ENCODE measurements at regions not wholly inside any gene's neighbourhood (a gene's known extent, or its start where the extent isn't known, plus 50 kb on each side); places are given as distances from the start of the nearest gene placed in this dataset.
A peak's percentile ranks its signal among the peaks of the same experiment; 100 is the strongest.

GRCh38 chr7:18081617-18082016 lies 54.0 kb upstream of the PRPS1L1 start:
- DNase-seq (ENCODE audit: low read depth in 2 of 2) = no peak

GRCh38 chr7:18082169-18082568 lies 54.5 kb upstream of the PRPS1L1 start:
- DNase-seq (ENCODE audit: low read depth in 2 of 2) = no peak

DNA sequence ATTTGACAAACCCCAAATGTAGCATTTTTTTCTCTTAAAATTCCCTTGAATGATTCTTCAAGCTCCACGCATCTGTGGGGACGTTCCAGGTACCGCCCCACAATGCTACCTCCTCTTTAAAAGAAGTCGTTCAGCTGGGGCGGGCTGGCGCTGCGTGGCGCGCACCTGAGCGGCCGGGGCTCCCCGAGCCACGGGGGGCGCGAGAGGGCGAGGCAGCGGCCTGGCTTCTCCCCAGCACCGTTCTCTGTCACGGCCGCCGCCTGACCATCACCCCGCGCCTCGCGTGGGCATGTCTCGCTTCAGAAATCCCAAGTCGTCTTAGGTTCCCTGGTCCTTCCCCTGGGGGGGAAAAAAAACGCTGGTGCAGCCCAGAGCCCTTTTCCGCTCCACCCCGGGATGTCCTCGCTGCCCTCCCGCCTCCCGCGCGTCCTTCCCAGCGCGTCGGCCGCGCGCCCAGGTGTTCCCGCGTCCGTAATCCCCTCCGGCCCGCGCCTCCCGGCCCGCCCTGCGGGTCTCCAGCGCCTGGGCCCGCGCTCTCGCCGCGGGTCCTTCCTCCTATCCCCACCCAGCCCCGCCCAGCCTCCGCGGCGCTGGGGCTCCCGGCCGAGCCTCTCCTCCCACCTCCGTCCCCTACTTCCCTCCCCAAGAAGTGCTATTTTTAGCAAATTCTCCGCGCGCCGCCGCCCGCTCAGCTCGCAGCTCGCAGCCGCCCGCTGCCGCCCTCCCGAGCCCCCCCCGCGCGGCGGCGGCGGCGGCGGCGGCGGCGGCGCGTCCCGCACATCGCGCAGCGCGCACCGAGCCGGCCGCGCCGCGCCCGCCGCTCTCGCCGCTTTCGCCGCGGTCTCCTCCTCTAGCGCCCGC lies 58.7 kb upstream of the PRPS1L1 start:
- DNase-seq (ENCODE audit: low read depth in 2 of 2) = peak in 1 of 2 donors; percentile 8

- DNase-seq (ENCODE audit: low read depth in 2 of 2) = peak in 1 of 2 donors; percentile 4
Observed at GRCh38 chr7:18087026-18087686, 59.5 kb upstream of the PRPS1L1 start.

DNA sequence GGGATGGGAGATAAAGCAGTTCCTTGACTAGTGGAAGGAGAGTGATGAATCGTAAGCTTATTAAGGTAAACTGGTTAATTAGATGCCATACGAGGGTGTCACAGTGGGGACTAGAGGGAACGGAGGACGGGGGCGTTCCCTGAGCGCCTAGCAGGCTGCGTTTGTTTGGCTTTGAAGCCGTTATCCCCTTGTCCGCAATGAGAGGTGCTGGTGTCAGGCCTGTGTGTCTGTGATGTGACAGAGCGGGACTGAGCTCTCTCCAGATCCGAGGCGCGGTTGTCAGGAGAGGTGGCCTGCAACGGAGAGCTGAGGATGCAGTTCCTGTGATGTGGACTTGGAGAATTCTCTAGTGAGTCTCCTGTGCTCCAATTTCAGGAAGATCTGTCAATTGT lies 60.0 kb upstream of the PRPS1L1 start:
- no peak for DNase-seq (ENCODE audit: low read depth in 2 of 2)

DNA sequence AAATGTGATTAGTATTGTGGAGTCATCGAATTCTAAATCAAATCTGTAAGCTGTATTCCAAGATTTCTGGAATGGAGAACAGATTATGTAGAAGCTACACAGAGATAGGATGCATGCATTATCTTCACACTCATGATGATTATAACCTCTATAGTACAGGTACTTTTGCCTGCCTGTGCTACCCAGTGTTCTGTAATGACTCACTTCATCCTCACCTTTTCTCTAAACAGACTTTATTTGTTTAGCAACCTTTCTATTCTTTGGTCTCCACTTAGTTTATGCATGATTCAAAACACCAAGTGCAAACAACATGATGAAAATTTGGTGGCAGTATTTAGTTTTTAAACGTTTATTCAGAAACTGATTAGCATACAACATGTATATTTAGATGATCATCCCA lies 68.4 kb upstream of the PRPS1L1 start:
- DNase-seq (ENCODE audit: low read depth in 2 of 2) = no peak

DNA sequence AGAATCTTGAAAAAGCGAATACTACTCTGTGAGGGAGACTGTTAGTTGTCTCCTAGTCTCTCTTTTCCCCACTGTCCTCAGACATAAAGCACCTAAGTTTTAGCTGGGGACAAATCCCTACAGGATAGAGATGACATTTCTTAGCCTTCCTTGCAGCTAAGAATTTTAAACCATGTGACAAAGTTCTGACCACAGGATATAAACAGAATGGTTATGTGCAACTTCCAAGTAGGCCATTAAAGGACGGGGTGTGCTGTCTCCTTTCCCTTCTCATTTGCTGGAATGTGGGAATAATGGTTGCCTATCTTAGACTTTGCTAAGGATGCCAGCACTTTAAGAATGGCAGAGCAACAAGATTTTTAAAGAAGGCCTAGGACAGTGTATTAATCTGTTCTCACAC lies 74.9 kb upstream of the PRPS1L1 start:
- DNase-seq (ENCODE audit: low read depth in 2 of 2) = no peak

- DNase-seq (ENCODE audit: low read depth in 2 of 2) = no peak
Observed at GRCh38 chr7:18103436-18104218, 76.0 kb upstream of the PRPS1L1 start.

GRCh38 chr7:18109762-18110161 lies 82.1 kb upstream of the PRPS1L1 start:
- no peak for DNase-seq (ENCODE audit: low read depth in 2 of 2)

DNA sequence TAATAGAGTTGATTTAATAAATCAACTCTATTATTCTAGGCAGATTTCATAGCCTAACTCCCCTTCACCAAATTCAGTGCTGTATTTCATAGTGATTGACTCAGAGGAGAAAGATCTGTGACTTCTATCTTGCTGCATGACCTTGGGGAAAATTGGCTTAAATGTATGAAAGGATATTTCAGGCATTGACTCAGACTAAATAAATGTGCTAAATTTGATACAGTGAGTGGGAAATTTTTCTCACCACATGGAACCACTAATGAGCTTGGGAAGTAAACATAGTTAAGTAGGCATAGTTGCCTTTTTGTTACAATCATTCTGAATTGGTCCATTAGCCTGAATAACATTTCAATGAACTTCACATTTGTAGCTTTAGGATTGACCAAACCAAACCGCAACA lies 89.0 kb upstream of the PRPS1L1 start:
- no peak for DNase-seq (ENCODE audit: low read depth in 2 of 2)

DNA sequence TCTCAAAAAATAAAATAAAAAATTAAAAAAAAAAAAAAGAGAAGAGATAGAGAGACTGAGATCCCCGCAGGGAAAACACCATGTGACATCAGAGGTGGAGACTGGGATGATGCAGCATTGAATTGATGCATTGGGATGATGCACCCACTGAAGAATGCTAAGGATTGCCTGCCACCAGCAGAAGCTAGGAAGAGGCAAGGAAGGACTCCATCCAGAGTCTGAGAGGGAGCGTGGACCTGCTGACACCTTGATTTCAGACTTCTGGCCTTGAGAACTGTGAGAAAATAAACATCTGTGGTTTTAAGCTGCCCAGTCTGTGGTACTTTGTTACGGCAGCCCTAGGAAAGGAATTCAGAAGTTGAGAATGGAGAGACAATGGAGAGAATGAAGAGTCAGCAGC lies 89.8 kb upstream of the PRPS1L1 start:
- no peak for DNase-seq (ENCODE audit: low read depth in 2 of 2)

- peak in 1 of 2 donors; percentile 15 for DNase-seq (ENCODE audit: low read depth in 2 of 2)
Observed at GRCh38 chr7:18119985-18120384, 92.3 kb upstream of the PRPS1L1 start.

GRCh38 chr7:18123508-18124239 lies 96.0 kb upstream of the PRPS1L1 start:
- no peak for DNase-seq (ENCODE audit: low read depth in 2 of 2)

DNA sequence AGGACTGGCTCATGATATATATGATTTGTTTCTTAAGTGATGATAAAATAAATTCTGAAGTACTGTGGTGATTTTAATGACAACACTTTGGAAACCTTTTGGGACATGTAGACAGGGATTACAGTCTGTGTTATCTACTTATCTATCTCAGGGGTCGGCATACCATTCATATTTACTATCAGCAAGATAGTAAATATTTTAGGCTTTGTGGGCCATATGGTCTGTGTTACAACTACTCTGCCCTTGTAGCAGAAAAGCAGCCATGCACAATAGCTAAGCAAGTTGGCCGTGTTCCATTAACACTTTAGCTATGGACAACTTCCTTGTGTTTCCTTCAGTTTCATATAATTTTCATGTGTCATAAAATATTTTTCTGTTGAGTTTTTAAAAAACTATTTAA lies 97.8 kb upstream of the PRPS1L1 start:
- DNase-seq (ENCODE audit: low read depth in 2 of 2) = no peak

GRCh38 chr7:18126281-18126680 lies 98.6 kb upstream of the PRPS1L1 start:
- no peak for DNase-seq (ENCODE audit: low read depth in 2 of 2)

GRCh38 chr7:18128846-18129245 lies 101.2 kb upstream of the PRPS1L1 start:
- no peak for DNase-seq (ENCODE audit: low read depth in 2 of 2)

DNA sequence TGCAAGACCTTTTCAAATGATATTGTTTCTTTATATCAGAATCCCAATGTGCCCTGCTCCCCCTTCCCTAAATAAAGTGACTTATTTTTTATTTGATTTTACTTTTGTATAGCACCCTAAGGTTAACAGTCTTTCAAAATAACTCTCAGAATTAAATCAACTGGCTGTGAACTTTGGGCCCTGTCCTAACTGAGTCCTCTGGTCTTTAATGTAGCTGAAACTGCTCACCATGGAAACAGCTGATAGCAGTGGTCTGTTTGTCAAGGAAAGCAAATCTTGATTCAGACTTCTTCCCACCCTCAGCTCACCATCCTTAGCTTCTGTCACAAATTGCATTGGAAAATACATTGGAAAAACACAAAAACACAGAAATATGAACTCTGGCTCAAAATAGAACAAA lies 105.2 kb upstream of the PRPS1L1 start:
- DNase-seq (ENCODE audit: low read depth in 2 of 2) = no peak

DNA sequence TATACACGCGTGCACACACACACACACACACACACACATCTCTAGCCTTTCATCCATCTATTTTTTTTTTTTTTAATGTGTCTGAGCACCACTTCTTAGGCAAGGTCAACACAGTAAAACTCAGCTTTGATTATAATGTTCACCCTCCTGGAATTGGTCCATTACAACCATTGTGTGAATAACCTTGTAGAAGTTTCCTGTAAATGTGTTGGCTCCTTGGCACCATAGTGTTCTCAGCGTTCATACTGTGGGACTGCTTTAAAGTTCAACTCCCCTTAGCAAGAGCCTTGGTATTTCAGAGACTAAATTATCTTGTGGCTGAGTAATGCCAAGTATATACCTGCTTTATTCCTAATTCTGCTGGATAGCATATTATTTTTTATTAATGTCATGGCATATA lies 106.3 kb upstream of the PRPS1L1 start:
- no peak for DNase-seq (ENCODE audit: low read depth in 2 of 2)

DNA sequence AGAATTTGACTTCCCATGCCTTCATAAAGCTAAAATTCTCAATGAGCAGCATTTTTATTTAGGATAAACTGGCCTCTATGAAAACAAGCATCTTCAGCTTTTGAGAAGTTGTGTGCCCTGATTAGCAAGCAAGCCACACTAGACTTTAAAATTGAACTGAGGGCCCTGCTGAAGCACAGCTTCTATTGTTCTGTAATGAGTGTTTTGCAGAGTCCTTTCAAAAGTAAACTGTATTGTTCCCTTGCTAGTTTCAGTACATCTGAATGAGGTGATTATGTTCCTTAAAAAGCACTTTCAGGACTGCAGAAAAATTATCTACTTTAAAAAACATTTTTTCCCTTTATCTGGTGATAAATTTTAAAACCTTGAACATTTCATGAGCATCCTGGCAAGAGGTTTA lies 113.3 kb upstream of the PRPS1L1 start:
- no peak for DNase-seq (ENCODE audit: low read depth in 2 of 2)

DNA sequence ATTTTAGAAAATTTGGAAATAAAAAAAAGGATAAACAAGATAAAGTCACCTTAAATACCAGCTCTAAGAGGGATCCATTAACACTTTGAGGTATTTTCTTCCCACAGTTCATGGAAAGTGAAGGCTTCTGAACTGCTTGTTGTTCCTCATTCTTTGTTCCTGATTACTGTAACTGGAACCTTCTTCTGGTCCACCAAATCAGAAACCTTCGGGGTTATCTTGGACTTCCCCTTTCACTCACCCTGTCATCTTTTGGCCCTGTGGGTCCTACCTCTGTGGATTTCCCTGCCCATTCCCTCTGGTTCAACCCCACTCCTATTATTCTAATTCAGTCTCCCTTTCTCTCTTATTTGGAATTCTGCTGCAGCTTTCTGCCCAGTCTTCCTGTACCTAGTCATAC lies 116.5 kb upstream of the PRPS1L1 start:
- DNase-seq (ENCODE audit: low read depth in 2 of 2) = no peak

DNA sequence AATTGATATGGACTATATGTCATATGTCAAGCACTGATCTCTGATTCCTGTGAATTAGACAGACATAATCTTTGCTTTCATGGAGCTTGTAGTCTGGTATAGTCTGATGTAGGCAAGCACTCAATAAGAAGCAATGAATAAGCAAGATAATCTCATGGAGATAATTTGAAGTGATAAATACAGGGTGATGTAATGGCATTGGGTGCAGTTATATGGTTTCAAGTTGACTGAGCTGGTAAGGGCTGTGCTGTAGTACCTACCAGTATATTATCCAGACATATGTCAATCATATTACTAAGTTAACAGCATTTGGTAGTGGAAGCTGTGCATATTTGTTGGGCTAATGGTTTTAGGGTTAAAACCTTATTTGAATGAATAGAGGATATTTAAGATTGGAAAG lies 117.5 kb upstream of the PRPS1L1 start:
- no peak for DNase-seq (ENCODE audit: low read depth in 2 of 2)

GRCh38 chr7:18151422-18151821 lies 123.8 kb upstream of the PRPS1L1 start:
- no peak for DNase-seq (ENCODE audit: low read depth in 2 of 2)
